HG03060 (cell line): ENCODE measurements at regions not wholly inside any gene's neighbourhood (a gene's known extent, or its start where the extent isn't known, plus 50 kb on each side); places are given as distances from the start of the nearest gene placed in this dataset.
"Not testable (repeated sequence)": the region's sequence is repeated elsewhere in the genome, so short reads cannot be mapped to it uniquely, and the experiment has no call there.

Experiments
- ATAC-seq: cut with Tn5 transposase; IDR thresholded peaks from one replicate; pipeline ENCODE4 v1.9.1; 2021; ENCODE audit warnings: low read depth, moderate number of reproducible peaks; ENCODE audit not compliant: unreplicated experiment

- ATAC-seq, result no peak
Observed at GRCh38 chr7:91614431-91614830, 266.1 kb downstream of the MTERF1 start.

DNA sequence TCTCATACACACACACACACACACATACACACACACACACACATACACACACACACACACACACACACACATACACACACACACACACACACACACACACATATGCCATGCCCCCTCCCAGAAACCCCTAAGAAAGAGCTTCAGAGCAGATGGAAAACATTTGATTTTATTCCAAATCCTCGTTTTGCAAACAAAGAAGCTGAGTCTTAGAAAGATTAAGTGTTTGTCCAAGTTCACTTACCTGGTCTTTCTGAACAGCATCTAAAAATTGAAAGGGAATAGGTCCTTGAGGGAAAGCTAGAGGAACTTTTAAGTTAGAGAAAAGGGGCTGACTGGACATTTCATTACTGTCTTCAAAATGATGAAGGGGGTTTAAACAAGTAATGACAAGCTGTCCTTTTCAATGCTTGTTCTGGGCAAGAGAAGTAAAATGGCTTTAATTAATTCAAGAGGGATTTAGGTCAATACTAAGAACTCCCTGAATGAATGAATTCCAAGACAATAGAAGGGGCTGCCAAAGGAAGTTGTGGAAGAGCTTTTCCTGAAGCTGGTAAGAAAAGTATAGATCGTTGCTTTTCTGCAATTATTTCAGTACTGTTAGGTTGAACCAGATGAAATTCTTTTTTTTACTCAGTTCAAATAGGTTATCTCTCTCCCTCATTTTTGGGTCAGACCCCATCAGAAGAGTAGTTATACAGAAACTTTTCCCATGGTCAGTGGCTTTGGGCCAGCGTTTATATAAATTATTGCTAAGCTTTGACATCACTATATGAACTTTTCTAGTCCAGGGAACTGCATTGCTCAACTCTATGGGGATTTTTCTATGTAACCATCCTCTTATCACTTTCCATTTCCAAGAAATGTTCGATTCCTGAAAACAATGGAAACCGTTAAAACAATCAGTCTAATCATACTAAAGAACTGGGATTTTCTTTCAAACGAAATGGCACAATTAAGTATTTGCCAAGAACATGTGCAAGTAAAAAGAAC, 261.4 kb downstream of the MTERF1 start:
- no peak for ATAC-seq

DNA sequence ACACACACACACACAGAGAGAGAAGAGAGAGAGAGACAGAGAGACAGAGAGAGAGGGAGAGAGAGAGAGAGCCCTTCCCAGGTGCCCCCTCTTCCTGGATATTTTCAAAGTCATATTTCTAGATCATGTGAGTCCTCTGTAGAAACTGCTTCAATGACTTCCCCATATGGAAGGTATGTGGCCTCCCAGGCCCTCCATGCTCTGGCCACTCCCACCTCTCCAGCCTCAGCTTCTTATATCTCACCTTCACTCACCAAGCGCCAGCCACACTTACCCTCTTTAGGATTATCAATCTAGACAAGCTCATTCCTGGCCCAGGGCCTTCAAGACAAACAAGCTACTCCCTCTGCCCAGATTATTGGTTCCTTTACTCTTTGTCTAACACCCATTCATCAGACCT, 259.7 kb downstream of the MTERF1 start:
- ATAC-seq, result no peak

- not testable (repeated sequence) for ATAC-seq
Observed at GRCh38 chr7:91627324-91627723, 253.2 kb downstream of the MTERF1 start.

- no peak for ATAC-seq
Observed at GRCh38 chr7:91628742-91629141, 251.8 kb downstream of the MTERF1 start.

DNA sequence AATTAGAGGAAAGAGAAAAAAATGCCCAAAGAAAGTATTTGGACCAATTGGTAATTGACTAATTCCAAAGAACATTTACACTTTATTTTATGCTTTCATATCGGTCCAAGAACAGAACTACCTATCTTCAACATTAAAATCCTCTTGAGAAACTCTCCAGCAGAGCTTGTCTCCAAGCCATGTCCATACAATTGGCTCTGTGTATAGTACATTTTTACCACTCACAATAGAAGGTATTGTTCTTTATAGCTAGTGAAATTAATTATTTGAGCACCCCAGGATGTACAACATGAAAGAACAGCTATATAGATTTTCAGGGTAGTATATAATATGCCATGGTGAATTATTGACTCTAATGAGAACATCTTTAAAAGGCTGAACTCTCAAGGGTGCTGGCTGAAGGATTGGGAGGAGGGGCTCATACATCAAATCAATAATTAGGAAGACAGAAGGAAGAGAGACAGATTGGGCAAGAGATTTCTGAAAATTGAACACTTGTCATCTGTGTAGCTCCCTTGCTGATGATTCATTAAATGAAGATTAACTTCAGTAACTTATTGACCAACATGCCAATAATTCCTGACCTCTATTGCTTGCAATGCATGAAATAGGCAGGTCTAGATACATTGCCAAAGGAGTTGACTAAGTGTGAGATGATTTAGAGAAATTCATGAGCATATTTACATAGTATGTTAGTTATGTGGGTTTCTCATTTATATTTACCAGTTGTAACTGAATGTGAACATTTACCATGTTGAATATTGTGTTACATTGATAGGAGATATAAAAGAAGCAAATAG, 249.7 kb downstream of the MTERF1 start:
- no peak for ATAC-seq

GRCh38 chr7:91632234-91632940, 248.1 kb downstream of the MTERF1 start:
- no peak for ATAC-seq

GRCh38 chr7:91633013-91633441, 247.5 kb downstream of the MTERF1 start:
- ATAC-seq, result no peak

DNA sequence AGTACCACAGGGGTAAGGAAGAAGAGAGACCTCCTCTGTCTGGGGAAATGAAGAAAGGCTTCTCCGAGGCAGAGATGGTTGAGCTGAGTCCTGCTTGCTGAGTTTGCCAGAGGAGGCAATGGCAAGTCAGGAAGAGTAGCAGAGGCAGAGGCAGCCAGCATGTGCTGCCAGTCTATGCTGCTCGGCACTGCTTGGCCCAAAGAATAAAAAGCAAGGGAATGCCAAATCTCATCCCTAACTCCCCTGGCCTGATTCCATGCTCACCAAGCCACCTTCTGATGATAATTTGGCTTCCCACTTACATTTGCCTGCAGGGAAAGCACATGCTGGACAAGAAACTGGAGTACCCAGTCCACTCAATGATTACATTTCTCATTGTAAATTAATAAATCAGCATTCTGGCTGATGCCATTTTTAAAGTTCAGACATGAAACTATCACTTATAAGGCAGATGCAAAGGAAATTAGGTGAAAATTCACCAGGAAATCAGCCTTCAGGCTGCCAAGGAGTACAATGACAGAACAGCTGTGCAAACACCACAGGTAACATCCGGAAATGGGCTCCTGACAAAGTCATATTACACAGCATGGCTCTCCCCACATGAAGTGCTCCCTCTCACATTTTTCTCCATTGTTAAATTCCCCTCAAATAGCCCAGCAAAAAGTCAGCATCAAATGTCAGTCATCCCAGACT, 245.9 kb downstream of the MTERF1 start:
- no peak for ATAC-seq

GRCh38 chr7:91636129-91636724, 244.3 kb downstream of the MTERF1 start:
- ATAC-seq, result peak; percentile 59

- ATAC-seq, result no peak
Observed at GRCh38 chr7:91636728-91637127, 243.8 kb downstream of the MTERF1 start.

DNA sequence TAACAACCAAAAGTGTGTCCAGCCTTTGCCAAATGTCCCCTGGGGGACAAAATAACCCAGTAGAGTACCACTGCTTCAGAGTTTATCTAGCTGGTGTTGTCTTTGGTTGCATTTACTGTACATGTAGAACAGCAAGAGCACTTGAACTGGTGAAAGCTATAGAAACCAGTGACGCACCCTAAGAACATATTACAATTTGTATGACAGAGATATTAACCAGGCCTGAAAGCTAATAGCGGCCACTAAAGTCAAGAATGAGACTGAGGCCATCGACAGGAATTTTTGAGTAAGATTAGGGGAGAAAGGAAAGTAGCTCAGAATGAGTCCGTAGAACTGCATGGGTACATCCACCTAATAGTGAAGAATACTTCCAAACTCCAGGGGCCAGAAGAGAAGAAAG, 236.2 kb downstream of the MTERF1 start:
- no peak for ATAC-seq

- ATAC-seq, result no peak
Observed at GRCh38 chr7:91645542-91645941, 235.0 kb downstream of the MTERF1 start.

GRCh38 chr7:91651986-91652385, 228.5 kb downstream of the MTERF1 start:
- no peak for ATAC-seq

DNA sequence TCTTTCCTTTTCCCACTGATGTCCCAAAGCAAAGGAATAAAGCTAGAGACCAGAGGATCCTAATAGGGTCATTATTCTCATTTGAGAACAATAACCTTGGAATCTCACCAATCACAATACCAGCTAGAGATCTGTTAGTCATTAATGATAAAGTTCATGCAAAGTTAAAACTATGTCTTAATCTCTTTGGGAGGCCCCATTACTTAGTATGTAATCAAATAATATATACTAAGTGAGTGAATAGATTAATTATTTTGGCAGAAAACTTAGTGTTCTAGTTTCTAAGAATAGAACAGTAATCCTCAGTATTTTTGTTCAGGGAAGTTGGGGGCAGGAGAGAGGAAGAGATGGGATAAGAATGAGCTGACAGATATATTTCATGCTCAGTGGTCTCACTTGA, 227.2 kb downstream of the MTERF1 start:
- no peak for ATAC-seq

- ATAC-seq, result no peak
Observed at GRCh38 chr7:91655656-91656055, 224.8 kb downstream of the MTERF1 start.

GRCh38 chr7:91656541-91657482, 223.7 kb downstream of the MTERF1 start:
- ATAC-seq, result no peak

DNA sequence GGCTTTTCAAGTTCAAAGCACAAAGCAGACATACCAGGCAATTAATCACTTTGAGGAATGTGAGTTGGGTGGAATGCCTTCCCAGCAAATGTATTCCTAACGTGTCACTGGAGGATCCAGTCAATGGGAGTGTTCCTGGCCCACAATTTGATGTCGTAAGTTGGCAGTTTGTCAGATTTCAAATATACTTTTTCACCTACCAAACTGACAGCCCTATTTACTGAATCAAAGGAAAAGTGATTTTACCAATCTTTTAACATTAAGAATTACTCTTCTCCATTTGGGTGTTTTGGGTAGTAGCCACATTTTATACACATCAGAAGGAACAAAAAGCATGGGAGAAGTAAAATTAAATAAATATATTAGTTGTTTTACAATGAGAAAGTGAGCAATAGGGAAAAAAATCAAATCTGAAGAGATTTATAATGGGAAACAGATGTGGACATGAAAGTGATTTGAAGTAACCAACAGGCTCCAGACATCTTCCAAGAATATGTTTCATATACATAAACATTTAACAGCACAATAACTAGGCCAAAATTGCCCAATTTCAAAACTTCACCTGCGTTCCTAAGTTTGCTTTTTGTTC, 222.9 kb downstream of the MTERF1 start:
- no peak for ATAC-seq
